Aorta (tissue), 5 donors: ENCODE measurements at regions not wholly inside any gene's neighbourhood (a gene's known extent, or its start where the extent isn't known, plus 50 kb on each side); places are given as distances from the start of the nearest gene placed in this dataset.

ENCODE experiments used
- ATAC-seq: fragments of 200-7000 bp; cut with Tn5 transposase; one replicate; pipeline ENCODE4 v1.9.1; 2022; ENCODE audit warnings: moderate library complexity; ENCODE audit not compliant: low FRiP score
- DNase-seq, 2 donors: peaks; one replicate each; pipeline ENCODE4 v3.0.0-alpha.2; 2020
- H3K27ac ChIP-seq, 2 donors: one replicate each; pipeline ENCODE4 v1.5.1; 2013; ENCODE audit warnings: low read length in 2 of 2, mild to moderate bottlenecking in 2 of 2, moderate library complexity in 2 of 2, control low read depth in 1 of 2, inconsistent platforms in 1 of 2, low read depth in 1 of 2
- H3K27me3 ChIP-seq, 2 donors: one replicate each; pipeline ENCODE4 v1.6.1; 2013; ENCODE audit warnings: control low read depth in 1 of 2, low read length in 1 of 2, mild to moderate bottlenecking in 1 of 2, moderate library complexity in 1 of 2; ENCODE audit not compliant: insufficient read depth in 2 of 2, control insufficient read depth in 1 of 2
- H3K36me3 ChIP-seq, 2 donors: one replicate each; pipeline ENCODE4 v1.6.1; 2013; ENCODE audit warnings: control low read depth in 1 of 2, low read length in 1 of 2, mild to moderate bottlenecking in 1 of 2; ENCODE audit not compliant: insufficient read depth in 2 of 2, control insufficient read depth in 1 of 2
- H3K4me1 ChIP-seq, 2 donors: one replicate each; pipeline ENCODE4 v1.6.1; 2013; ENCODE audit warnings: low read length in 2 of 2, control low read depth in 1 of 2, mild to moderate bottlenecking in 1 of 2, moderate library complexity in 1 of 2; ENCODE audit not compliant: insufficient read depth in 2 of 2, control insufficient read depth in 1 of 2
- H3K4me3 ChIP-seq, 2 donors: one replicate each; pipeline ENCODE4 v1.5.1; 2013; ENCODE audit warnings: low read length in 2 of 2, control low read depth in 1 of 2, mild to moderate bottlenecking in 1 of 2
- H3K9me3 ChIP-seq: one replicate; pipeline ENCODE4 v1.6.1; 2013; ENCODE audit warnings: mild to moderate bottlenecking, low read length; ENCODE audit not compliant: control insufficient read depth
- WGBS, 2 donors: extraction: QIAGEN DNeasy Blood & Tissue Kit; methylation state at CpG; one replicate each; pipeline ENCODE4 v1.1.7; 2013; 5-methylcytosine and 5-hydroxymethylcytosine counted together
- intact Hi-C, 2 donors: fragments of 100-400 bp; cut with DNase I; formaldehyde crosslinking; loops; one replicate each; pipeline versions ENCODE4 v1.14.2 to v1.15.0; 2022
- donor health status: healthy with polysubstance abuse.
- donor health status: Bipolar disorder and iron deficiency.
- donor health status: DM: no; HTN: no; CAD: no.
- donor health status: DM: no; HTN: no; CAD: no.
- donor health status: DM: yes; HTN: yes; CAD: no.

GRCh38 chrX:8304668-8305067 is 133.6 kb upstream of the VCX2 start:
- H3K4me1 ChIP-seq, result no peaks in the 10 kb centered on the region
- intact Hi-C loops, result no loop called here
- H3K27ac ChIP-seq, result no peak overlapping the region
- 69 to 71% methylated on average over 4 of the region's 4 CpGs for WGBS, 2 donors
- no peaks in the 10 kb centered on the region for H3K36me3 ChIP-seq
- DNase-seq (no peak), ATAC-seq (no peak)
- no peaks in the 10 kb centered on the region for H3K27me3 ChIP-seq
- no peak overlapping the region for H3K4me3 ChIP-seq
- peaks cover 1% of the 10 kb centered on the region for H3K9me3 ChIP-seq

- DNase-seq (no peak), ATAC-seq (no peak)
- no peaks in the 10 kb centered on the region for H3K36me3 ChIP-seq
- WGBS, 2 donors, result 89 to 91% methylated on average over 9 of the region's 9 CpGs
- no peak overlapping the region for H3K4me3 ChIP-seq
- intact Hi-C loops, result no loop called here
- H3K27ac ChIP-seq, result no peak overlapping the region
- peaks cover 1% of the 10 kb centered on the region for H3K9me3 ChIP-seq
- no peaks in the 10 kb centered on the region for H3K4me1 ChIP-seq
- H3K27me3 ChIP-seq, result no peaks in the 10 kb centered on the region
Measured at GRCh38 chrX:8305350-8305749, 134.3 kb upstream of the VCX2 start.

GRCh38 chrX:8306291-8306925 is 135.3 kb upstream of the VCX2 start:
- DNase-seq, result no peak
- intact Hi-C loops, result no loop called here
- H3K27ac ChIP-seq, result no peak overlapping the region
- H3K27me3 ChIP-seq, result no peaks in the 10 kb centered on the region
- no peak overlapping the region for H3K4me3 ChIP-seq
- peaks cover 1% of the 10 kb centered on the region for H3K9me3 ChIP-seq
- no peaks in the 10 kb centered on the region for H3K36me3 ChIP-seq
- no peak for ATAC-seq
- H3K4me1 ChIP-seq, result no peaks in the 10 kb centered on the region
- 81 to 82% methylated on average over 4 of the region's 4 CpGs for WGBS, 2 donors

GRCh38 chrX:8310409-8310808 is 139.3 kb upstream of the VCX2 start:
- ATAC-seq (no peak), DNase-seq (no peak)
- 39 to 68% methylated on average over 5 of the region's 5 CpGs for WGBS, 2 donors
- no peaks in the 10 kb centered on the region for H3K9me3 ChIP-seq
- H3K27ac ChIP-seq, result no peak overlapping the region
- H3K27me3 ChIP-seq, result no peaks in the 10 kb centered on the region
- no peak overlapping the region for H3K4me3 ChIP-seq
- no peaks in the 10 kb centered on the region for H3K4me1 ChIP-seq
- H3K36me3 ChIP-seq, result no peaks in the 10 kb centered on the region
- intact Hi-C loops, result no loop called here

DNA sequence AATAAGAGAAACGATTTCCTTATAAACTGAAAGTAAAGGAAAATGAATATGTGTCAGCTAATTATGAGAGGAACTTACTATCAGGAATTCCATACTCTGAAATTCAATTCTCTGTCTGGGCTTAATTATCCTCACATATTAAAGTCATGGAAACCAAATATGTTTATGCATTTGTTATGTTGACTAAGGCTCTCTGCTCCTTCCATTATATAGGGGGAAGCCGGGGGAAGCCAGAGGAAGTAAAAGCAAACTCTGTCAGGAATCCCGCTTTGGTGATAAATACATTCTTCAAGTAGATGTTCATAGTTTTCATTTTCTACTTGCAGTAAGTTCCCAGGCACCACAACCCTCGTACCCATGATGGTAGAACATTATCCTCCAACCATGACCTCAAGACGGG is 142.8 kb upstream of the VCX2 start:
- no peaks in the 10 kb centered on the region for H3K9me3 ChIP-seq
- intact Hi-C loops, result no loop called here
- H3K27me3 ChIP-seq, result no peaks in the 10 kb centered on the region
- H3K36me3 ChIP-seq, result no peaks in the 10 kb centered on the region
- ATAC-seq (no peak), DNase-seq (no peak)
- no peak overlapping the region for H3K4me3 ChIP-seq
- H3K27ac ChIP-seq, result no peak overlapping the region
- 74 to 77% methylated on average over 5 of the region's 5 CpGs for WGBS, 2 donors
- no peaks in the 10 kb centered on the region for H3K4me1 ChIP-seq

DNA sequence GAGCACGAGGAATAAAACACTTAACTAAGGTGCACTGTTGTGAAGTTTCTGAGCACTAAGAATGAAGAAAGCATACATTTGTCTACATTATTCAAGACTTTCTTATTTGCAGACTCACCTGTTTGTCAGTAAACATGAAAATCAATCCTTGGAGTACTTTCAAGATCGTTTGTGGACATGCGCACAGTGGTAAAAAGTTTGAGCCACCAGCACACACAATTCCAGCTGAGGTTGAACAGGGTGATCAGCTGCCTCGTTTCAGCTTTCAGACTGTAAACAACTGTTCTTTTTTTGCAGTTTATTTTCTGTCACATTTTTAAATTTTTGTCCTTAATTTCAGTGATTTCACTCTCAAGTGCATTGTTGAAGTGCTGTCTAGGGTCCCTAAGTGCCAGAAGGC is 143.8 kb upstream of the VCX2 start:
- Histone ChIP-seq H3K9me3 (no peaks in the 10 kb centered on the region), H3K36me3 (no peaks in the 10 kb centered on the region), H3K4me3 (no peak overlapping the region), H3K4me1 (no peaks in the 10 kb centered on the region), H3K27ac (no peak overlapping the region), H3K27me3 (no peaks in the 10 kb centered on the region)
- ATAC-seq, result no peak
- WGBS, 2 donors, result 89 to 94% methylated on average over 4 of the region's 4 CpGs
- DNase-seq, result no peak
- intact Hi-C loops, result no loop called here

- H3K4me1 ChIP-seq, result no peaks in the 10 kb centered on the region
- no peaks in the 10 kb centered on the region for H3K27me3 ChIP-seq
- 77 to 89% methylated on average over 7 of the region's 7 CpGs for WGBS, 2 donors
- no peak overlapping the region for H3K4me3 ChIP-seq
- intact Hi-C loops, result no loop called here
- ATAC-seq (no peak), DNase-seq (no peak)
- H3K27ac ChIP-seq, result no peak overlapping the region
- H3K36me3 ChIP-seq, result no peaks in the 10 kb centered on the region
- H3K9me3 ChIP-seq, result peaks cover 3% of the 10 kb centered on the region
Measured at GRCh38 chrX:8319359-8319758, 145.3 kb upstream of the VCX3B start.

DNA sequence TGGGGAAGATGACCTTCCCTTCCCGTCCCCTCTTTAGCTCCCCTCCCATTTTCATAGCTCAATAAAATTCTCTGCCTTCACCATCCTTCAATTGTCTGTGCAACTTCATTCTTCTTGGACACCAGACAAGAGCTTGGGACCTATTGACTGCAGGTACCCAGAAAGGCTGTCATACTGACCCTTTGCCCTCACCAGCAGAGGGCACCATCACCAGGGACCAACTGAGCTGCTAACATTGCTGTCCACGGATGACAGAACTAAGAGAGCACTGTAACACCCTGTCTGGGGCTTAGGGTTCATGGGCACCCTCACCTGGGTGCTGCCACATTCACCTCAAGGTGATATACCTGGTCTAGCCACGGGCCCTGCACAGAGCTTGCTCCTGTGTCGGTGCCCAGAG is 141.3 kb upstream of the VCX3B start:
- Histone ChIP-seq H3K9me3 (peaks cover 3% of the 10 kb centered on the region), H3K4me1 (no peaks in the 10 kb centered on the region), H3K4me3 (no peak overlapping the region), H3K36me3 (no peaks in the 10 kb centered on the region), H3K27ac (no peak overlapping the region), H3K27me3 (no peaks in the 10 kb centered on the region)
- whole genome bisulfite sequencing, 2 donors, result 95 to 97% methylated on average over 4 of the region's 4 CpGs
- DNase-seq (no peak), ATAC-seq (no peak)
- intact Hi-C loops, result no loop called here

GRCh38 chrX:8341814-8342590 is 122.6 kb upstream of the VCX3B start:
- Histone ChIP-seq H3K27me3 (no peaks in the 10 kb centered on the region), H3K4me1 (no peaks in the 10 kb centered on the region), H3K36me3 (no peaks in the 10 kb centered on the region), H3K4me3 (no peak overlapping the region), H3K27ac (no peak overlapping the region), H3K9me3 (no peaks in the 10 kb centered on the region)
- DNase-seq (no peak), ATAC-seq (no peak)
- 37 to 77% methylated on average over 7 of the region's 7 CpGs for WGBS, 2 donors
- intact Hi-C loops, result no loop called here
